Heart left ventricle (tissue), 16 donors: ENCODE measurements at regions not wholly inside any gene's neighbourhood (a gene's known extent, or its start where the extent isn't known, plus 50 kb on each side); places are given as distances from the start of the nearest gene placed in this dataset.
A peak's percentile ranks its signal among the peaks of the same experiment; 100 is the strongest.

Experiments
- ATAC-seq, 4 donors: fragments of 200-7000 bp; cut with Tn5 transposase; one replicate each; pipeline ENCODE4 v1.9.1; 2020 to 2022; ENCODE audit warnings: moderate library complexity in 4 of 4, mild to moderate bottlenecking in 3 of 4, moderate number of reproducible peaks in 1 of 4
- DNase-seq, 5 donors: peaks; one replicate each; pipeline ENCODE4 v3.0.0-alpha.2; 2020
- H3K27ac ChIP-seq, 12 donors: fragments of 200-600 bp; sonication (generic) in 4 of 12; one replicate each; pipeline versions ENCODE4 v1.5.0 to v1.8.0; 2016 to 2022; ENCODE audit warnings: mild to moderate bottlenecking in 2 of 12
- H3K27me3 ChIP-seq, 9 donors: fragments of 200-600 bp; sonication (generic) in 2 of 9; one replicate each; pipeline versions ENCODE4 v1.5.1 to v1.8.0; 2016 to 2022; ENCODE audit warnings: mild to moderate bottlenecking in 3 of 9
- H3K36me3 ChIP-seq, 9 donors: fragments of 200-600 bp; sonication (generic) in 2 of 9; one replicate each; pipeline versions ENCODE4 v1.5.0 to v1.8.0; 2018 to 2022; ENCODE audit warnings: mild to moderate bottlenecking in 2 of 9
- H3K4me1 ChIP-seq, 12 donors: fragments of 200-600 bp; sonication (generic) in 4 of 12; one replicate each; pipeline versions ENCODE4 v1.5.0 to v1.8.0; 2016 to 2022; ENCODE audit warnings: mild to moderate bottlenecking in 3 of 12
- H3K4me3 ChIP-seq, 12 donors: fragments of 200-600 bp; sonication (generic) in 4 of 12; one replicate each; pipeline versions ENCODE4 v1.5.0 to v1.8.0; 2017 to 2022; ENCODE audit warnings: mild to moderate bottlenecking in 9 of 12, moderate library complexity in 4 of 12
- H3K9me3 ChIP-seq, 12 donors: fragments of 200-600 bp; sonication (generic) in 4 of 12; one replicate each; pipeline versions ENCODE4 v1.5.0 to v1.8.0; 2016 to 2022; ENCODE audit warnings: mild to moderate bottlenecking in 1 of 12
- POLR2A ChIP-seq, 2 donors: fragments of 450-650 bp; IDR thresholded peaks; one replicate each; pipeline ENCODE4 v1.6.1; 2017; ENCODE audit warnings: antibody characterized with exemption in 2 of 2, mild to moderate bottlenecking in 2 of 2, moderate library complexity in 2 of 2
- WGBS, 4 donors: extraction: QIAGEN DNeasy Blood & Tissue Kit in 2 of 4; methylation state at CpG; one replicate each; pipeline versions ENCODE4 v1.1.5 to v1.1.7; 2013 to 2018; 5-methylcytosine and 5-hydroxymethylcytosine counted together
- intact Hi-C, 10 donors: fragments of 100-400 bp; cut with DNase I; formaldehyde crosslinking; loops; one replicate each; pipeline versions ENCODE4 v1.11.1 to v1.14.2; 2022
- TF ChIP-seq, protein P1 (sequence below), 12 donors: fragments of 200-600 bp; sonication (generic) in 4 of 12; IDR thresholded peaks; one replicate each; pipeline versions ENCODE4 v1.5.0 to v1.8.0; 2018 to 2022; ENCODE audit warnings: antibody characterized with exemption in 12 of 12, mild to moderate bottlenecking in 5 of 12
- donor health status: ischemic (EF 13 %, LVEDD 7.1; RV severe dilation, severe dysfunction).
- donor health status: healthy with polysubstance abuse.
- donor health status: DM: no; HTN: yes; CAD: no.
- donor health status: DM: no; HTN: no; CAD: no.
- donor health status: ischemic (EF 25% LVEDD 6.9; RV normal size, moderate dysfunction).
- donor health status: ischemic (EF 25% LVEDD 5.7; RV mildly dilated, moderate dysfunction).
- donor health status: healthy.
- donor health status: DM: yes; HTN: yes; CAD: no.
- donor health status: ischemic (EF 35%, LVEDD 5.7; RV mildly dilated, moderate dysfunction).
- donor health status: nonischemic (EF 11% LVEDD 7.7; RV severe dilation, severe dysfunction).
- donor health status: DM: yes; HTN: yes; CAD: no.
- donor health status: PGD.
- donor health status: ischemic (EF 29% LVEDD 5.4; RV normal size, mild dysfunction).
- donor health status: nonischemic (EF 23%, LVEDD 6.1; RV moderate dilation, normal function).

DNA sequence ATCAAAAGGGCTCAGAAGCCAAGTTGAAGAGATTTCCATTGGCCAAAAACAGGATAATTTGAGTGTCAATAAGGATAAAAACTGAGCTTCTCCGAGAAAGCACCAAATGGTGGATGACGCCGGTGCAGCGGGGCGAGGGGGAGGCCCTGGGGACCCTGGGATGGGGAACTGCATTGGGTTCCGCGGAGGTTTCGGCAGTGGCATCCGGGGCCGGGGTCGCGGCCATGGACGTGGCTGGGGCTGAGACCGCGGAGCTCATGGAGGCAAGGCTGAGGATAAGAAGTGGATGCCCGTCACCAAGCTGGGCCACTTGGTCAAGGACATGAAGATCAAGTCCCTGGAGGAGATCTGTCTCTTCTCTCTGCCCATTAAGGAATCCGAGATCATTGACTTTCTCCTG lies 97.2 kb downstream of the DMRTA2 start:
- Histone ChIP-seq H3K36me3 (no peaks in the 10 kb centered on the region), H3K4me3 (no peak overlapping the region), H3K9me3 (no peaks in the 10 kb centered on the region), H3K27ac (no peak overlapping the region), H3K27me3 (peaks cover 0 to 28% (median 0%) of the 10 kb centered on the region in 9 donors), H3K4me1 (no peaks in the 10 kb centered on the region)
- no peak for DNase-seq
- no peak for TF ChIP-seq POLR2A (IDR thresholded peaks at IDR 0.05)
- TF ChIP-seq, protein P1, sequence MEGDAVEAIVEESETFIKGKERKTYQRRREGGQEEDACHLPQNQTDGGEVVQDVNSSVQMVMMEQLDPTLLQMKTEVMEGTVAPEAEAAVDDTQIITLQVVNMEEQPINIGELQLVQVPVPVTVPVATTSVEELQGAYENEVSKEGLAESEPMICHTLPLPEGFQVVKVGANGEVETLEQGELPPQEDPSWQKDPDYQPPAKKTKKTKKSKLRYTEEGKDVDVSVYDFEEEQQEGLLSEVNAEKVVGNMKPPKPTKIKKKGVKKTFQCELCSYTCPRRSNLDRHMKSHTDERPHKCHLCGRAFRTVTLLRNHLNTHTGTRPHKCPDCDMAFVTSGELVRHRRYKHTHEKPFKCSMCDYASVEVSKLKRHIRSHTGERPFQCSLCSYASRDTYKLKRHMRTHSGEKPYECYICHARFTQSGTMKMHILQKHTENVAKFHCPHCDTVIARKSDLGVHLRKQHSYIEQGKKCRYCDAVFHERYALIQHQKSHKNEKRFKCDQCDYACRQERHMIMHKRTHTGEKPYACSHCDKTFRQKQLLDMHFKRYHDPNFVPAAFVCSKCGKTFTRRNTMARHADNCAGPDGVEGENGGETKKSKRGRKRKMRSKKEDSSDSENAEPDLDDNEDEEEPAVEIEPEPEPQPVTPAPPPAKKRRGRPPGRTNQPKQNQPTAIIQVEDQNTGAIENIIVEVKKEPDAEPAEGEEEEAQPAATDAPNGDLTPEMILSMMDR (IDR thresholded peaks at IDR 0.05): no peak
- intact Hi-C loops: no loop called here
- no peak for ATAC-seq
- 90 to 94% (median 93%) methylated on average over 17 of the region's 17 CpGs for WGBS, 4 donors

- 40 to 81% (median 60%) methylated on average over 2 of the region's 2 CpGs for WGBS, 4 donors
- ATAC-seq: no peak
These were observed 100.7 kb downstream of the DMRTA2 start for GRCh38 chr1:50322579-50322978.

DNA sequence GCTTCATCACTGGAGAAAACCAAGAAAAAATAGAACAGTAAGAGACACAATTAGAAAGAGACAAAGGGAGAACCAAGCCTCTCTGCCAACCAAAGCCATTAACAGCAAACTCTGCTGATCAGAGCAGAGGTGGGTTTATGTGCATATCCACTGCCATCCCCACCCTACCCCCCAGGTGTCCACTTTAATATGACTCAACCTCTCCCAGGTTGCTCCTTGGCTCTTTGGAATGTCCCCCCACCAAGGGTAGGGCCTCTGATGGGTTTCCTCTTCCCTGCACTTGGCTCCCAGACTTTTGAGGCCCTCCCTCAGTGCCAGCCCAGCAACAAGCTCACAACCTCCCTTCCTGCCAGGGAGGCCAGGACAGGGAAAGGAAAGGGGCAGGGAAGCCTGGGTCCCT lies 104.8 kb downstream of the DMRTA2 start:
- Histone ChIP-seq H3K27me3 (no peaks in the 10 kb centered on the region), H3K27ac (no peak overlapping the region), H3K4me3 (no peak overlapping the region), H3K4me1 (no peaks in the 10 kb centered on the region), H3K9me3 (no peaks in the 10 kb centered on the region), H3K36me3 (no peaks in the 10 kb centered on the region)
- intact Hi-C loops: no loop called here
- DNase-seq: no peak
- TF ChIP-seq, protein P1 (IDR thresholded peaks at IDR 0.05): no peak
- no peak for TF ChIP-seq POLR2A (IDR thresholded peaks at IDR 0.05)
- no peak for ATAC-seq

More at GRCh38 chr1:50322579-50322978, 100.7 kb downstream of the DMRTA2 start:
- intact Hi-C loops: no loop called here
- H3K9me3 ChIP-seq: no peaks in the 10 kb centered on the region
- no peak overlapping the region for H3K27ac ChIP-seq
- H3K4me3 ChIP-seq: no peak overlapping the region
- TF ChIP-seq, protein P1 (IDR thresholded peaks at IDR 0.05): no peak
- no peak for TF ChIP-seq POLR2A (IDR thresholded peaks at IDR 0.05)
- H3K4me1 ChIP-seq: no peaks in the 10 kb centered on the region
- H3K27me3 ChIP-seq: peaks cover 0 to 7% (median 0%) of the 10 kb centered on the region in 9 donors
- DNase-seq: no peak
- no peaks in the 10 kb centered on the region for H3K36me3 ChIP-seq

- H3K9me3 ChIP-seq: no peaks in the 10 kb centered on the region
- no peak overlapping the region for H3K4me3 ChIP-seq
- H3K4me1 ChIP-seq: no peaks in the 10 kb centered on the region
- WGBS, 4 donors: 4 to 9% (median 5%) methylated on average over 6 of the region's 6 CpGs
- DNase-seq: peak in 2 of 5 donors; percentile 14 to 40
- H3K36me3 ChIP-seq: no peaks in the 10 kb centered on the region
- intact Hi-C loops: no loop called here
- TF ChIP-seq, protein P1 (IDR thresholded peaks at IDR 0.05): no peak
- TF ChIP-seq POLR2A (IDR thresholded peaks at IDR 0.05): no peak
- H3K27ac ChIP-seq: no peak overlapping the region
- H3K27me3 ChIP-seq: peaks cover 0 to 8% (median 0%) of the 10 kb centered on the region in 9 donors
- ATAC-seq: peak in 2 of 4 donors; percentile 54 to 67
These were observed 114.4 kb downstream of the DMRTA2 start for GRCh38 chr1:50308878-50309277.
